Endodermal cell (in vitro differentiated cells): ENCODE measurements at regions not wholly inside any gene's neighbourhood (a gene's known extent, or its start where the extent isn't known, plus 50 kb on each side); places are given as distances from the start of the nearest gene placed in this dataset.

Source experiments
- DNase-seq: peaks from one replicate; pipeline ENCODE4 v3.0.0-alpha.2; 2017
- H3K27ac ChIP-seq: 2 replicates; pipeline ENCODE4 v1.5.1; 2013; ENCODE audit warnings: mild to moderate bottlenecking, low read depth, low read length, moderate library complexity
- H3K27me3 ChIP-seq: 2 replicates; pipeline ENCODE4 v1.6.1; 2013; ENCODE audit warnings: mild to moderate bottlenecking, low read length, moderate library complexity; ENCODE audit not compliant: insufficient read depth, control insufficient read depth, poor library complexity, severe bottlenecking
- H3K36me3 ChIP-seq: 2 replicates; pipeline ENCODE4 v1.7.0; 2013; ENCODE audit warnings: mild to moderate bottlenecking, low read length, moderate library complexity; ENCODE audit not compliant: control insufficient read depth, insufficient read depth
- H3K4me1 ChIP-seq: one replicate; pipeline ENCODE4 v1.7.0; 2013; ENCODE audit warnings: low read length; ENCODE audit not compliant: control insufficient read depth, insufficient read depth
- H3K4me3 ChIP-seq: 2 replicates; pipeline ENCODE4 v1.5.1; 2013; ENCODE audit warnings: mild to moderate bottlenecking, low read length, moderate library complexity
- H3K9ac ChIP-seq: 2 replicates; pipeline ENCODE4 v1.6.1; 2013; ENCODE audit warnings: mild to moderate bottlenecking, low read length, moderate library complexity; ENCODE audit not compliant: poor library complexity, severe bottlenecking; ENCODE audit errors: extremely low read depth
- H3K9me3 ChIP-seq: 2 replicates; pipeline ENCODE4 v1.6.1; 2013; ENCODE audit warnings: mild to moderate bottlenecking, low read length, moderate library complexity; ENCODE audit not compliant: control insufficient read depth
- H3K27ac Mint-ChIP-seq: 2 replicates; pipeline ENCODE4 v1.8.0; 2020; ENCODE audit warnings: mixed read lengths
- H3K27me3 Mint-ChIP-seq: 2 replicates; pipeline ENCODE4 v1.8.0; 2021; ENCODE audit warnings: mild to moderate bottlenecking, mixed read lengths; ENCODE audit not compliant: insufficient read depth
- H3K36me3 Mint-ChIP-seq: 2 replicates; pipeline ENCODE4 v1.8.0; 2020; ENCODE audit warnings: low read depth, mixed read lengths
- H3K4me1 Mint-ChIP-seq: 2 replicates; pipeline ENCODE4 v1.8.0; 2020; ENCODE audit warnings: mixed read lengths
- H3K4me3 Mint-ChIP-seq: 2 replicates; pipeline ENCODE4 v1.8.0; 2020; ENCODE audit warnings: mild to moderate bottlenecking, moderate library complexity, mixed read lengths
- H3K9me3 Mint-ChIP-seq: 2 replicates; pipeline ENCODE4 v1.8.0; 2020; ENCODE audit warnings: mild to moderate bottlenecking, mixed read lengths
- CTCF ChIP-seq: fragments of 200-600 bp; sonication (generic); conservative IDR thresholded peaks from 2 replicates; pipeline ENCODE4 v1.5.0; 2021; ENCODE audit warnings: antibody characterized with exemption, mild to moderate bottlenecking
- WGBS, 2 experiments: methylation state at CpG; one replicate each; pipeline versions ENCODE4 v1.1.5 to v1.1.7; 2013; ENCODE audit warnings: missing lambda C conversion rate in 2 of 2, mixed read lengths in 1 of 2; ENCODE audit not compliant: insufficient coverage in 1 of 2, insufficient read length in 1 of 2; 5-methylcytosine and 5-hydroxymethylcytosine counted together

GRCh38 chr3:18758047-18758704 is 333.0 kb upstream of the SATB1 start:
- Mint-ChIP-seq H3K4me1 (peaks cover 9% of the 10 kb centered on the region), H3K27me3 (peaks cover 2% of the 10 kb centered on the region), H3K27ac (no peak overlapping the region), H3K36me3 (no peaks in the 10 kb centered on the region), H3K4me3 (no peak overlapping the region), H3K9me3 (no peaks in the 10 kb centered on the region)
- TF ChIP-seq CTCF: peak; percentile 91
- no peaks in the 10 kb centered on the region for H3K36me3 ChIP-seq
- H3K27ac ChIP-seq: no peak overlapping the region
- WGBS, 2 experiments: 46 to 100% methylated on average over 1 to 4 of the region's 4 CpGs
- peak; percentile 59 for DNase-seq
- no peak overlapping the region for H3K4me3 ChIP-seq
- no peaks in the 10 kb centered on the region for H3K9me3 ChIP-seq
- no peaks in the 10 kb centered on the region for H3K27me3 ChIP-seq
- H3K9ac ChIP-seq: no peak overlapping the region
- no peaks in the 10 kb centered on the region for H3K4me1 ChIP-seq

DNA sequence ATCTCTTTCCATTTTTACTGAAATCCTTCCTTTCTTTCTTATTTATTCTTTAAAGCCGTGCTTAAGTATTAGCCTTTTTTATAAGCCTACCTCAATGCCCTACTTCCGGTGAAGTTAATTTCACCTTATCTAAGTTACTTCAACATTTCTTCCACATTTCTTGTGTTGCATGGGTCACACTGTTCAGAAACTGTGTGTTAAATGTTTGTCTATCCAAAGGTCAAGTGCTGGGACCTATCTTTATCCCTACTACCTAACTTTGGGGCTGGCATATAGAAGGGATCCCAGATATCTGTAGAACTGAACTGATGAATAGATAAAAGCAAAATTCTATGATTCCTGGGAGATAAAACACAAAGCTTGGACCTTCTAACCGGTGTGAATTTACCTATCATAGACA is 332.3 kb upstream of the SATB1 start:
- no peak overlapping the region for H3K27ac Mint-ChIP-seq

GRCh38 chr3:18752273-18752934 is 327.3 kb upstream of the SATB1 start:
- Histone ChIP-seq H3K9me3 (no peaks in the 10 kb centered on the region), H3K36me3 (no peaks in the 10 kb centered on the region), H3K9ac (no peak overlapping the region), H3K4me1 (no peaks in the 10 kb centered on the region), H3K27ac (no peak overlapping the region), H3K4me3 (no peak overlapping the region), H3K27me3 (no peaks in the 10 kb centered on the region)
- Mint-ChIP-seq H3K4me3 (no peak overlapping the region), H3K9me3 (no peaks in the 10 kb centered on the region), H3K27ac (no peak overlapping the region), H3K4me1 (peaks cover 6% of the 10 kb centered on the region), H3K27me3 (peaks cover 2% of the 10 kb centered on the region), H3K36me3 (no peaks in the 10 kb centered on the region)
- 93 to 98% methylated on average over 4 of the region's 4 CpGs for WGBS, 2 experiments
- no peak for TF ChIP-seq CTCF
- no peak for DNase-seq

More for the DNA sequence above, 332.3 kb upstream of the SATB1 start:
- Mint-ChIP-seq H3K27me3 (peaks cover 2% of the 10 kb centered on the region), H3K4me3 (no peak overlapping the region), H3K4me1 (peaks cover 9% of the 10 kb centered on the region), H3K9me3 (no peaks in the 10 kb centered on the region), H3K36me3 (no peaks in the 10 kb centered on the region)
- Histone ChIP-seq H3K27ac (no peak overlapping the region), H3K27me3 (no peaks in the 10 kb centered on the region), H3K9me3 (no peaks in the 10 kb centered on the region), H3K4me3 (no peak overlapping the region), H3K36me3 (no peaks in the 10 kb centered on the region), H3K4me1 (no peaks in the 10 kb centered on the region), H3K9ac (no peak overlapping the region)
- DNase-seq: no peak
- WGBS, 2 experiments: 88 to 89% methylated on average over 1 to 3 of the region's 3 CpGs
- TF ChIP-seq CTCF: no peak
